H1 (cell line): ENCODE measurements at regions not wholly inside any gene's neighbourhood (a gene's known extent, or its start where the extent isn't known, plus 50 kb on each side); places are given as distances from the start of the nearest gene placed in this dataset.

Source experiments
- CTCF ChIP-seq, 3 experiments: IDR thresholded peaks; 1 replicate in 2 of 3; 2 replicates in 1 of 3; pipeline versions ENCODE4 v1.5.1 to v1.6.1; 2011; ENCODE audit warnings: low read length in 3 of 3, mild to moderate bottlenecking in 3 of 3, inconsistent platforms in 2 of 3, low read depth in 1 of 3, moderate library complexity in 1 of 3; ENCODE audit not compliant: insufficient read depth in 1 of 3; ENCODE audit errors: control extremely low read depth in 1 of 3
- SAP30 ChIP-seq: fragments of 300-600 bp; sonication (generic); IDR thresholded peaks from 2 replicates; pipeline ENCODE4 v1.7.1; 2012; ENCODE audit warnings: low read length, moderate library complexity, mild to moderate bottlenecking, inconsistent platforms; ENCODE audit not compliant: insufficient read depth, insufficient replicate concordance
- TF ChIP-seq, protein P1 (sequence below): IDR thresholded peaks from 2 replicates; pipeline ENCODE4 v1.6.1; 2012; ENCODE audit warnings: inconsistent platforms

DNA sequence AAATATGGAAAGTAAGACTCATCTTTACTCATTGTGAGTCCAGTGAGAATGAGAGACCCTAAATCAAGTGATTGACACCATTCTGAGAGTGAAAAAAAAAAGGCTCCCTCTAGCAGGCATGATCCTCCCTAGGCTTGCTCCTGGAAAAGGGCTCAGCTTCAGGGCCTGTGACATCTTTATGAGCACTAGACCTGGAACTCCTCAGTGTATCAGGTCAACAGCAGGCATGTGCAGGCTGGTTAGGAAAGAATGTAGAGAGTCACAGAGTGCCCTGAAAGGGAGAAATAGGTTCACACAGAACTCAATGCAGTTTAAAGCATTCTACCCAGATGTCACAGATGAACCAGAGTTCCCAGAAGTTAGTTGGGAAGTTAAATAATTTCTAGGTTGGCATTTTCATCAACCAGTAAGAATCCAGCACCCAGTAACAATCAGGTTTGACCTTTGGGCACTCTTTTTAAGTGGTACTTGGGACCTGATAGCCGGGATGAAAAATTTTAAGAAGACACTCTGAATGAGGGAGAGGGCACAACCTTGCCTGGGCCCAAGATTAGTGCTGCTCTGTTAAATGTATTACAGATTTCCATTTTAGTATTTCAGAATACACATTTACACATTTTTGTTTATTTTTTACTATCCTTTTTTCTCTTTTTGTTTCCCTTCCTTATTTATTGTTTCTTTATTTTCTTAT is 828.8 kb downstream of the C12orf50 start (continued):
- TF ChIP-seq, protein P1, sequence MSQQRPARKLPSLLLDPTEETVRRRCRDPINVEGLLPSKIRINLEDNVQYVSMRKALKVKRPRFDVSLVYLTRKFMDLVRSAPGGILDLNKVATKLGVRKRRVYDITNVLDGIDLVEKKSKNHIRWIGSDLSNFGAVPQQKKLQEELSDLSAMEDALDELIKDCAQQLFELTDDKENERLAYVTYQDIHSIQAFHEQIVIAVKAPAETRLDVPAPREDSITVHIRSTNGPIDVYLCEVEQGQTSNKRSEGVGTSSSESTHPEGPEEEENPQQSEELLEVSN: no peak
- TF ChIP-seq CTCF (IDR thresholded peaks at IDR 0.05; ENCODE audit: control extremely low read depth in 1 of 3, insufficient read depth in 1 of 3, low read depth in 1 of 3, low read length in 3 of 3) (no peak), SAP30 (no peak)
